ENCODE measurements at regions not wholly inside any gene's neighbourhood (a gene's known extent, or its start where the extent isn't known, plus 50 kb on each side); places are given as distances from the start of the nearest gene placed in this dataset.

- WGBS, 5 donors = 25 to 67% (median 28%) methylated on average over 2 of the region's 2 CpGs
- Histone ChIP-seq H3K4me1 (no peaks in the 10 kb centered on the region), H3K27me3 (no peaks in the 10 kb centered on the region), H3K36me3 (no peaks in the 10 kb centered on the region), H3K4me3 (no peak overlapping the region), H3K9me3 (no peaks in the 10 kb centered on the region), H3K27ac (no peak overlapping the region)
- no peak for DNase-seq
- intact Hi-C loops (cut with DNase I; ENCODE audit: low total_unique reads) = no loop called here
- TF ChIP-seq EP300 (IDR thresholded peaks at IDR 0.05) (no peak), POLR2A (IDR thresholded peaks at IDR 0.05) (no peak), POLR2AphosphoS5 (IDR thresholded peaks at IDR 0.05) (no peak), CTCF (IDR thresholded peaks at IDR 0.05) (no peak)
These were observed 58.2 kb upstream of the PPM1B start for GRCh38 chr2:44110444-44110843.

- Histone ChIP-seq H3K36me3 (no peaks in the 10 kb centered on the region), H3K27me3 (no peaks in the 10 kb centered on the region), H3K9me3 (no peaks in the 10 kb centered on the region), H3K27ac (no peak overlapping the region), H3K4me1 (no peaks in the 10 kb centered on the region), H3K4me3 (no peak overlapping the region)
- intact Hi-C loops (cut with DNase I; ENCODE audit: low total_unique reads) = no loop called here
- no peak for TF ChIP-seq CTCF (IDR thresholded peaks at IDR 0.05)
- TF ChIP-seq POLR2AphosphoS5 (IDR thresholded peaks at IDR 0.05) = no peak
- no peak for TF ChIP-seq POLR2A (IDR thresholded peaks at IDR 0.05)
- TF ChIP-seq EP300 (IDR thresholded peaks at IDR 0.05) = no peak
- DNase-seq = no peak
These were observed 56.6 kb upstream of the PPM1B start for GRCh38 chr2:44112096-44112495.

GRCh38 chr2:44116319-44116718 is 52.4 kb upstream of the PPM1B start:
- Histone ChIP-seq H3K4me3 (no peak overlapping the region), H3K9me3 (no peaks in the 10 kb centered on the region), H3K4me1 (no peaks in the 10 kb centered on the region), H3K27ac (no peak overlapping the region), H3K27me3 (no peaks in the 10 kb centered on the region), H3K36me3 (no peaks in the 10 kb centered on the region)
- intact Hi-C loops (cut with DNase I; ENCODE audit: low total_unique reads) = no loop called here
- no peak for DNase-seq
- WGBS, 5 donors = 90 to 95% (median 91%) methylated on average over 3 of the region's 3 CpGs
- TF ChIP-seq POLR2AphosphoS5 (IDR thresholded peaks at IDR 0.05) (no peak), CTCF (IDR thresholded peaks at IDR 0.05) (no peak), EP300 (IDR thresholded peaks at IDR 0.05) (no peak), POLR2A (IDR thresholded peaks at IDR 0.05) (no peak)

GRCh38 chr2:44118257-44118656 is 50.4 kb upstream of the PPM1B start:
- no peak for DNase-seq
- Histone ChIP-seq H3K36me3 (no peaks in the 10 kb centered on the region), H3K9me3 (no peaks in the 10 kb centered on the region), H3K4me1 (no peaks in the 10 kb centered on the region), H3K27ac (no peak overlapping the region), H3K27me3 (no peaks in the 10 kb centered on the region), H3K4me3 (no peak overlapping the region)
- TF ChIP-seq POLR2AphosphoS5 (IDR thresholded peaks at IDR 0.05) = no peak
- TF ChIP-seq POLR2A (IDR thresholded peaks at IDR 0.05) = no peak
- no peak for TF ChIP-seq CTCF (IDR thresholded peaks at IDR 0.05)
- no peak for TF ChIP-seq EP300 (IDR thresholded peaks at IDR 0.05)
- 84 to 95% (median 90%) methylated on average over 10 of the region's 10 CpGs for WGBS, 5 donors
- intact Hi-C loops (cut with DNase I; ENCODE audit: low total_unique reads) = no loop called here

Small RNA genes lying in the stretch of these regions (small RNA-seq; reads per million reads assigned to genes)
- gene AC019129.1 = 0 reads per million in 4 donors

All from stomach (tissue), 8 donors.